Subcutaneous abdominal adipose tissue (tissue), 5 donors: ENCODE measurements at regions not wholly inside any gene's neighbourhood (a gene's known extent, or its start where the extent isn't known, plus 50 kb on each side); places are given as distances from the start of the nearest gene placed in this dataset.

Source experiments
- H3K27ac ChIP-seq: one replicate; pipeline ENCODE4 v1.7.0; 2013; ENCODE audit warnings: low read depth, mild to moderate bottlenecking, inconsistent platforms, low read length, moderate library complexity
- H3K27me3 ChIP-seq, 5 donors: one replicate each; pipeline ENCODE4 v1.7.0; 2013; ENCODE audit warnings: low read length in 5 of 5, inconsistent platforms in 1 of 5; ENCODE audit not compliant: control insufficient read depth in 5 of 5, insufficient read depth in 4 of 5
- H3K36me3 ChIP-seq, 5 donors: one replicate each; pipeline ENCODE4 v1.7.0; 2013; ENCODE audit warnings: low read length in 5 of 5; ENCODE audit not compliant: control insufficient read depth in 5 of 5, insufficient read depth in 5 of 5
- H3K4me1 ChIP-seq, 5 donors: one replicate each; pipeline ENCODE4 v1.7.0; 2013; ENCODE audit warnings: low read length in 5 of 5, mild to moderate bottlenecking in 3 of 5, moderate library complexity in 1 of 5; ENCODE audit not compliant: control insufficient read depth in 5 of 5, insufficient read depth in 5 of 5
- H3K4me3 ChIP-seq, 5 donors: one replicate each; pipeline ENCODE4 v1.7.0; 2013; ENCODE audit warnings: low read length in 5 of 5, low read depth in 1 of 5
- H3K9ac ChIP-seq, 5 donors: one replicate each; pipeline ENCODE4 v1.7.0; 2013; ENCODE audit warnings: low read length in 5 of 5, mild to moderate bottlenecking in 4 of 5, moderate library complexity in 3 of 5
- H3K9me3 ChIP-seq, 5 donors: one replicate each; pipeline ENCODE4 v1.7.0; 2013; ENCODE audit warnings: low read length in 5 of 5; ENCODE audit not compliant: control insufficient read depth in 5 of 5
- donor health status: healthy.
- donor health status: healthy.
- donor health status: healthy.
- donor health status: healthy.
- donor health status: healthy.

- Histone ChIP-seq H3K4me1 (peaks cover 6 to 22% (median 15%) of the 10 kb centered on the region in 5 donors), H3K9me3 (peaks cover 0 to 3% (median 0%) of the 10 kb centered on the region in 5 donors), H3K9ac (no peak overlapping the region), H3K4me3 (no peak overlapping the region), H3K27me3 (peaks cover 4 to 16% (median 6%) of the 10 kb centered on the region in 5 donors), H3K36me3 (no peaks in the 10 kb centered on the region), H3K27ac (no peak overlapping the region)
Observed at GRCh38 chr1:4140821-4141220, 240.7 kb upstream of the C1orf174 start.

DNA sequence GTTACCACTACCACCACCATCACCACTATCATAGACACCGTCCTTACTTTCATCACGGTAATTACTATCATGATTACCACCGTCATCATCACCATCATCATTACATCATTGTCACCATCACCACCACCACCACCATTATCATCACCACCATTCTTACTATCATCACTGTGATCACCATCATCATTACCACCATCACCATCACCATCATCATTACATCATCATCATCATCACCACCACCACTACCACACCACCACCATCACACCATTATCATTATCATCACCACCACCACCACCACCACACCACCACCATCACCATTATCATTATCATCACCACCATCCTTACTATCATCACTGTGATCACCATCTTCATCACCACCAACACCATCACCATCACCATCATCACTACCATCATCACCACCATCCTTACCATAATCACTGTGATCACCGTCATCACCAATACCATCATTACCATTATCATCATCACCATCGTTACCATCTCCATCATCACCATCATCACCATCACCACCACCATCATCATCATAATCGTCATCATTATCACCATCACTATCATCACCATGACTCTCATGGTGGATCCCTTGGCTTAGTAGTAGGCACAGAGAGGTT is 244.4 kb upstream of the C1orf174 start:
- Histone ChIP-seq H3K27me3 (peaks cover 6 to 26% (median 10%) of the 10 kb centered on the region in 5 donors), H3K36me3 (no peaks in the 10 kb centered on the region), H3K4me1 (no peaks in the 10 kb centered on the region), H3K9me3 (no peaks in the 10 kb centered on the region), H3K27ac (no peak overlapping the region), H3K9ac (no peak overlapping the region), H3K4me3 (no peak overlapping the region)

- Histone ChIP-seq H3K27ac (no peak overlapping the region), H3K9me3 (no peaks in the 10 kb centered on the region), H3K36me3 (no peaks in the 10 kb centered on the region)
Observed at GRCh38 chr1:4146101-4146500, 246.0 kb upstream of the C1orf174 start.

GRCh38 chr1:4146614-4147013 is 246.5 kb upstream of the C1orf174 start:
- Histone ChIP-seq H3K4me1 (no peaks in the 10 kb centered on the region), H3K27ac (no peak overlapping the region), H3K4me3 (no peak overlapping the region), H3K27me3 (peaks cover 0 to 11% (median 4%) of the 10 kb centered on the region in 5 donors), H3K36me3 (no peaks in the 10 kb centered on the region), H3K9ac (no peak overlapping the region), H3K9me3 (no peaks in the 10 kb centered on the region)

More at GRCh38 chr1:4146101-4146500, 246.0 kb upstream of the C1orf174 start:
- H3K4me3 ChIP-seq = no peak overlapping the region
- H3K9ac ChIP-seq = no peak overlapping the region
- H3K27me3 ChIP-seq = peaks cover under 1 to 16% (median 9%) of the 10 kb centered on the region in 5 donors
- no peaks in the 10 kb centered on the region for H3K4me1 ChIP-seq

DNA sequence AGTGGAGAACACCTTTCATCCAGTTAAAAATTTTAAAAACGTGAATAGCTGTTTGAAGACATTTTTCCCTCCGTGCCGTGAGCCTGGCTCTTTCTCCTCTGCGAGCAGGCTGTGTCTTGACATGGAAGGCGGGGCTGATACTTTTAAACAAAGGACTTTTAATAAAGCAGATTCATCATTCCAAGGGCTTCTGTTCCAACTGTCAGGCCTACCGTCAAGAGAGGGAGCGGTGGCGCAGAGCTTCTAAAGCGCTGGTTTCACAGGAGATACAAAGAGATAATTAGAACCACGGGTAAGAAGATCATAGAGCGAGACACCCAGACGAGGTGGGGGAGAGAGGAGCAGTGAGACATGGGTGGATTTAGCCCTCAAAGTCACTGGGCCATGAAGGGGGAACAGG is 247.4 kb upstream of the C1orf174 start:
- no peak overlapping the region for H3K9ac ChIP-seq
- H3K9me3 ChIP-seq = no peaks in the 10 kb centered on the region
- no peak overlapping the region for H3K4me3 ChIP-seq
- no peaks in the 10 kb centered on the region for H3K36me3 ChIP-seq
- peaks cover 2 to 13% (median 4%) of the 10 kb centered on the region in 5 donors for H3K27me3 ChIP-seq
- no peaks in the 10 kb centered on the region for H3K4me1 ChIP-seq
- H3K27ac ChIP-seq = no peak overlapping the region

DNA sequence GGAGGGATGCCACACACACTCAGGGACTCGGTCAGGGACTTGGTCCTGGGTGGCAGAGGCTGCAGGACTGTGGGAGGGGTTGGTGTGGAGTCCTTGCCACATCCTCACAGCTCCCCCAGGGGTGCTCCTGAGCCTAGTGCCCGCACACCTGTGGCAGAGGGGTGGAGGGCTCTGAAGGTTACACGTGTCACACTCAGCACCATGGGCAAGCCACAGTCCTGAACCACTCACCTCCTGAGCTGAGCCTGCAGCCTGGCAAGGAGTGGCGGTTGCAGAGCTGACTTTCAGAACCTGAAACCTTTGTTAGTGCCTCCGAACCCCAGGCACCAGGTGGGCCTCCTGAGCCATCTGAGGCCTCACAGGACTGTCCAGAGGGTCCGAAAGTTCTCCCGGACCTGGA is 249.2 kb upstream of the C1orf174 start:
- no peaks in the 10 kb centered on the region for H3K36me3 ChIP-seq
- H3K4me1 ChIP-seq = no peaks in the 10 kb centered on the region
- no peak overlapping the region for H3K9ac ChIP-seq
- no peaks in the 10 kb centered on the region for H3K9me3 ChIP-seq
- H3K27ac ChIP-seq = no peak overlapping the region
- H3K4me3 ChIP-seq = no peak overlapping the region
- peaks cover 4 to 13% (median 7%) of the 10 kb centered on the region in 5 donors for H3K27me3 ChIP-seq

GRCh38 chr1:4149831-4150230 is 249.8 kb upstream of the C1orf174 start:
- Histone ChIP-seq H3K27me3 (peaks cover 4 to 13% (median 7%) of the 10 kb centered on the region in 5 donors), H3K27ac (no peak overlapping the region), H3K9me3 (no peaks in the 10 kb centered on the region), H3K4me1 (no peaks in the 10 kb centered on the region), H3K36me3 (no peaks in the 10 kb centered on the region), H3K9ac (no peak overlapping the region), H3K4me3 (no peak overlapping the region)

- H3K36me3 ChIP-seq = no peaks in the 10 kb centered on the region
- peaks cover 4 to 13% (median 7%) of the 10 kb centered on the region in 5 donors for H3K27me3 ChIP-seq
- H3K4me3 ChIP-seq = no peak overlapping the region
Observed at GRCh38 chr1:4150262-4150661, 250.2 kb upstream of the C1orf174 start.

DNA sequence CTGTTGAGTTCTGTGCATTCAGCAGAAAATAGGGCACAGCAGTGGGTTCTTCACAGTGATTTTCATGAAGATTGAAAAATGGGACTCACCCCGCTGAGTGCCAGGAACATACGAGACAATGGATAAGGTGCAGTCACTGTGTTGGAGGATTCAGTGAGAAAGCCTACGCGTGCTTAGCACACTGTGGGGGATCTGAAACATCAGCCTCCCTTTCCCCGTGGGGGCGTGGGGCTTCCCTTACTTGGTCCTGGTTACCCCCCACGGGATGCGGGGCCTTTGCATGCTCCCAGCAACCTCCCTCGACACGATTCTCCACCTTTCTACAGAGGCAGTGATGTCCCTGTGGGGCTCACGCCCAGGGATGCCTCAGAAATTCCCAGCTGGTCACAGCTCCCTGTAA is 252.2 kb upstream of the C1orf174 start:
- Histone ChIP-seq H3K36me3 (no peaks in the 10 kb centered on the region), H3K9me3 (no peaks in the 10 kb centered on the region), H3K4me1 (no peaks in the 10 kb centered on the region), H3K4me3 (no peak overlapping the region), H3K9ac (no peak overlapping the region), H3K27me3 (peaks cover 4 to 13% (median 7%) of the 10 kb centered on the region in 5 donors), H3K27ac (no peak overlapping the region)

More at GRCh38 chr1:4150262-4150661, 250.2 kb upstream of the C1orf174 start:
- Histone ChIP-seq H3K9ac (no peak overlapping the region), H3K4me1 (no peaks in the 10 kb centered on the region), H3K27ac (no peak overlapping the region), H3K9me3 (no peaks in the 10 kb centered on the region)

DNA sequence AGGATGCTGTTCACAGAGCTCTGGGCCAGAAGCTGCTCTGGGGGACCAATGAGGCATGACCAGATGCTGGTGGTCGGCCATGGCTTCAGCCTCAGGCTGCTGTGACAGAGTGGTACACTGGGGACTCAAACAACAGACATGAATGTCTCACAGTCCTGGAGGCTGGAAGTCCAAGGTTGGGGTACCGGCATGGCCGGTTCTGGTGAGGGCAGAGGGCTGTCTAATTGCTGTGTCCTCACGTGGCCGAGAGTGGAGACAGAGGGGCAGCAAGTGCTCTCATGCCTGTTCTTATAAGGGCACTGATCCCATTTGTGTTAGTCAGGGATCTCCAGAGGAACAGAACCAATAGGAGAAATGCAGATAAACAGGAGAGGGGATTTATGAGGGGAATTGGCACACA is 253.5 kb upstream of the C1orf174 start:
- H3K27me3 ChIP-seq = peaks cover 7 to 17% (median 11%) of the 10 kb centered on the region in 5 donors
- H3K9ac ChIP-seq = no peak overlapping the region
- no peaks in the 10 kb centered on the region for H3K4me1 ChIP-seq
- no peaks in the 10 kb centered on the region for H3K9me3 ChIP-seq
- no peak overlapping the region for H3K27ac ChIP-seq
- no peak overlapping the region for H3K4me3 ChIP-seq
- no peaks in the 10 kb centered on the region for H3K36me3 ChIP-seq
